ENCODE measurements at regions not wholly inside any gene's neighbourhood (a gene's known extent, or its start where the extent isn't known, plus 50 kb on each side); places are given as distances from the start of the nearest gene placed in this dataset.
"Not testable (repeated sequence)": the region's sequence is repeated elsewhere in the genome, so short reads cannot be mapped to it uniquely, and the experiment has no call there.

DNA sequence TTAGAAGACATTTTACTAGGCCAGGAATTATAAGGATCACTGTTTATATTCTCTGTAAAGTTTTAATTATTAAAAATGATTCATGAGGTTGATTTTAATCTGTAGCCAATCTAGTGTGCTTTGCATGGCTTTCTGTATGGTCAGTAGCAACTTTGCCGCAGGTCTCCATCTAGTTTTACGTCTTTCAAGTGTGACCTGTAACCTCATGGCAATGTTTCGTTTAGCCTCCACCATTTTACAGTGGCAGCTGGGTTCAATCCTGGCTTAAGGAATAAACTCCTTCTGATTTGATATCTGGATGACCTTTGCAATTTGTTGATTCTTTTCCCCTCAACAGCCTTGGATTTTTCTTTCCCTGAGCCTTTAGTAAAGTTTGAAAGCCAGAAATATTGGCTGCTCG is 434.5 kb upstream of the CDH9 start:
- TF ChIP-seq ZNF274 (IDR thresholded peaks at IDR 0.05; ENCODE audit: low read depth, low read length): no peak
- peak overlapping the region; percentile 78 for H3K4me3 ChIP-seq (ENCODE audit: low read length)

DNA sequence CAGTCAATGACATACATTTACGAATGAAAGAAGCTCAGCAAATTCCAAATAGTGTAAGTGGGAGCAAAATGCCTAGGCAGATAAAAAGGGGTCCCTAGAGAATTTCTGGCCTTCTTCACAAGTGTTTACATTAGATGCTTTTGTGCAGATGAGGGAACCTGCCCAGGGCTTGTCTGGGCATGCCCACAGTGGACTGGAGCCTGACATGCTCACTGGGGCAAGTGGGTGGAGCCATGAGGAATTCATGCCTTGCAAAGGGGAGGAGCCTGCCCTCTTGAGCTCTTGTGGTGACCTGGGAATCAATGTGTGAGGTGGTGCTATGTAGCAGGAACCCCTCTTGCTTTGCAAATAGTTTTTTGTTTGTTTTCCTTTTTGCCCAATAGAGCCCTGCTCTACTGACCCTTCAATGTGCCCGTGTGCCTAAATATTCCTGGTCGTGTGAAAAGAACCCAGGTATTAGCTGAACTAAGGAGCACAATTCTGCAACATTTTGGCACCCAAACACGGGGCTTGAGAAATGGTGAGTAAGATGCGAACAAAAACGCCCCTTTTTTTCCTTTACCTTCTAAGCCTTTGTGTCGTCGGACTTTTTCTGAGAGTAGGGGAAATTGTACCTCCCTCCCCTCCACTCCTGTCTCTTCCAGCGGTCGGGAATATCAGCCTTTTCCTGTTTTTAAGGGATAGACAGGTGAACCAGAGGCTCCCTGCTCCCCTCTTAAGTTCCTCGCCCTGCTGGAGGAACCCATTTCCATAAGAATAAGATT is 433.8 kb upstream of the CDH9 start:
- peak overlapping the region; percentile 78 for H3K4me3 ChIP-seq (ENCODE audit: low read length)
- TF ChIP-seq ZNF274 (IDR thresholded peaks at IDR 0.05; ENCODE audit: low read depth, low read length): no peak

DNA sequence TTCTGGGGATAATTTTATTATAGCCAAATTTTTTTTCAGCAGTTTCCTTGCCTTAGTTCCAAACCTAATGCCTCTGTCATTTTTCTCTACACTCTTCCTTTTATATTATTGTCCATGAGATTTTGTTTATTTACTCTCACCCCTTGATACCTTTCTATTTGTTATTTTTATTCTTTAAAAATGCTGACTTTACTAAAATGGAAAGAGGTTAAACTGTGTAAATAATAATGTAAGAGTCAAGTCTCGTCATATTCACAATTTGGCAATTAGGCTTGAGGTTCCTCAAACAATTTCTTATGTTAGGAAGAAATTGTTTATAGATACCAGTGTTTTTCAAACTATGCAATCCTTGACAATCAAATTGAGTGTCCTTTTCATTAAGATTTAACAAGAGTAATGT is 428.6 kb upstream of the CDH9 start:
- no peak for TF ChIP-seq ZNF274 (IDR thresholded peaks at IDR 0.05; ENCODE audit: low read depth, low read length)
- H3K4me3 ChIP-seq (ENCODE audit: low read length): no peak overlapping the region

DNA sequence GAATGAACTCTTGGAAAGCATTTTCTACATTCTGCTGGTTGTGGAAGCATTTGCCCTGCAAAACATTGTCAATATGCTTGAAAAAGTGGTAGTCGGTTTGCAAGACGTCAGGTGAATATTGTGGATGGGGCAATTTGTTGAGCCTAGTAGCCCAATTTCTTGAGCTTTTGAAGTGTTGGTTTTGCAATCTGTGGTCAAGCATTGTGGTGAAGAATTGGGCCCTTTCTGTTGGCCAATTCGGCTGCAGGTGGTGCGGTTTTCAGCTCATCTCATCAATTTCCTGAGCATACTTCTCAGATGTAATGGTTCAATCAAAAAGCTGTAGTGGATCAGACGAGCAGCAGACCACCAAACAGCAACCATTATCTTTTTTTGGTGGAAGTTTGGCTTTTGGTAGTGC is 426.8 kb upstream of the CDH9 start:
- H3K4me3 ChIP-seq (ENCODE audit: low read length): no peak overlapping the region
- no peak for TF ChIP-seq ZNF274 (IDR thresholded peaks at IDR 0.05; ENCODE audit: low read depth, low read length)

DNA sequence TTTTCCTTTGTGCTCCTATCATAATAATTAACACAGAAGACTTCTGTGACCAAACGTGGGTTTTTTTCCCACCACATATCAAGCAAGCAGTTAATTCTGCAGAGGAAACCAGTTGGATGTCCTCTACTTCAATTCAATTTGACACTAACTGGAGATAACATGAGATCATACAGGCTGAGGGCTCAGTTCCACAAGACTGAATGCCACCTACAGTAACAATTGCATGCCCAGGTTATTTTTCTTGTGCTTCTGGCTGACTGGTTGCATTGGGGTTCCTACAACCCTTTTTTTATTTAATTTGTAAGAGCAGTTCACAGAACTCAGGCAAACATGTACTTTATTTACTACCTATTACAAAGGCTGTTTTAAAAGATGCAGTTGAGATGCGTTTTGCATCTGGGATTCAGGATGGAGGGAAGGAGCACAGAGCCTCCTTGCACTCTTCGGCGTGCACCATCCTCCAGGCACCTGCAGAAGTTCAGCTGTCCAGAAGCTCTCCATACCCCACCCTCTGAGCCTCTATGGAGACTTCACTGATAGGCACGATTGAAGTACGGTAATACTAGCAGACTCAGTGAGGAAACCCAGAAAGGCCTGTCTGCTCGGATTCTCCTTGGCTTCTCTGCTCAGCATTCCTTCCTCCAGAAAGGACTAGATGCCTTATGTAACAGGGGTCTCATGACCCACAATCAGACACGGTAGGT is 425.2 kb upstream of the CDH9 start:
- TF ChIP-seq ZNF274 (IDR thresholded peaks at IDR 0.05; ENCODE audit: low read depth, low read length): no peak
- H3K4me3 ChIP-seq (ENCODE audit: low read length): no peak overlapping the region

DNA sequence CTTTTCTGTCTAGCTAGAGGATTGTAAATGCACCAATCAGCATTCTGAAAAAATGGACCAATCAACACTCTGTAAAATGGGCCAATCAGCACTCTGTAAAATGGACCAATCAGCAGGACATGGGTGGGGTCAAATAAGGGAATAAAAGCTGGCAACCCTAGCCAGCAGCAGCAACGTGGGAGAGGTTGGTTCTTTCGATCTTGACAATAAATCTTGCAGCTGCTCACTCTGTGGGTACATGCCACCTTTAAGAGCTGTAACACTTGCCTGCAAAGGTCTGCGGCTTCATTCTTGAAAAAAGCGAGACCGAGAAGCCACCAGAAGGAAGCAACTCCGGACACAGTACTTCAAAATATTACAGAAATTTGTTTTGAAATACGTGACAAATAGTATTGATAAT is 424.6 kb upstream of the CDH9 start:
- no peak overlapping the region for H3K4me3 ChIP-seq (ENCODE audit: low read length)
- TF ChIP-seq ZNF274 (IDR thresholded peaks at IDR 0.05; ENCODE audit: low read depth, low read length): no peak

DNA sequence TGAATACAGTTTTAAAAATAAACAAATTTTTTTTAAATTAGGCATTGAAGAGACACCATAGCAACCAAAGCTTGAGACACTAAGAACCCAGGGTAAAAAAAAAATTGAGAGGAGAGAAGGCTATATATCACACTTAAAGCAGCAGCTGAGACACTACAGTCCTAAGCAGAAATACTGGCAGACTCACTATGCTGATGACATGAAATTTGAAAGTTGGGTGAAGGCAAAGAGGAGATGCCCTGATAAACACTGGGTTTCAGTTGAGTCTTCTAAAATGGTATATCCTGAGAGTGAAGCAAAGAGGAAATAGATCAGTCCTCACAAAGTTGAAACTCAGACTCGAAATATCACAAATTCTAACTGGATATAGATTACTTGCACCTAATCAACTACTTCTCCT is 419.9 kb upstream of the CDH9 start:
- H3K4me3 ChIP-seq (ENCODE audit: low read length): no peak overlapping the region
- TF ChIP-seq ZNF274 (IDR thresholded peaks at IDR 0.05; ENCODE audit: low read depth, low read length): no peak

DNA sequence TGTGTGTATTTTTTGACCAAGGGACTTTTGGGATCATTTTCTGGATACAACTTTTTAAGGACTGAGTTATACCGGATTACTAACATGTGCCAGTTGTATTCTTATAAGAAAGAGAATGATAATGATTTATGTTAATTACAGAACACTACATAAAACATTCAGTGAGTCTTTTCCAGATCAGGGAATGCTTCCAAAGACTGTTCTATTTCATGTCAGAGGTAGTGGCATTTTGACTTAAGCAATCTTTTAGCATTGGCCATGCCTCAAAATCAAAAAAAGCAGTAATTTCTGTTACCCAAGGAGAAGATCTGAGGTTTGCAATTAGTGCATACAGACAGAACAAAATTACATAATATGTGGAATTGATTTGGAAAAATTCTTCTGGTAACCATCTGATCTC is 413.0 kb upstream of the CDH9 start:
- no peak overlapping the region for H3K4me3 ChIP-seq (ENCODE audit: low read length)
- TF ChIP-seq ZNF274 (IDR thresholded peaks at IDR 0.05; ENCODE audit: low read depth, low read length): no peak

DNA sequence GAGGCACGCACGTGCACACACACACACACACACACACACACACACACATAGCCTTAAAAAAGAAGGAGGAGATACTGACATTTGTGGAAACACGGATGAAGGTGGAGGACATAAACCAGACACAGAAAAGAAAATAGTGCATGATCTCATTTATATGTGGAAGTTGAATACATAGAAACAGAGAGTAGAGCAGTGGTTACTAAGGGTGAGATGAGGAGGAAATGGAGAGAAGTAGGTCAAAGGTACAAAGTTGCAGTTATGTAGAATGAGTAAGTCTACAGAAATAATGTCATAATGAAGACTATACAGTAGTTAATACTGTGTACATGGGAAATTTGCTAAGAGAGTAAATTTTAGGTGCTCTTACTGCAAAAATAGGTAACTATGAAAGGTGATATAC is 412.2 kb upstream of the CDH9 start:
- TF ChIP-seq ZNF274 (IDR thresholded peaks at IDR 0.05; ENCODE audit: low read depth, low read length): no peak
- H3K4me3 ChIP-seq (ENCODE audit: low read length): no peak overlapping the region

DNA sequence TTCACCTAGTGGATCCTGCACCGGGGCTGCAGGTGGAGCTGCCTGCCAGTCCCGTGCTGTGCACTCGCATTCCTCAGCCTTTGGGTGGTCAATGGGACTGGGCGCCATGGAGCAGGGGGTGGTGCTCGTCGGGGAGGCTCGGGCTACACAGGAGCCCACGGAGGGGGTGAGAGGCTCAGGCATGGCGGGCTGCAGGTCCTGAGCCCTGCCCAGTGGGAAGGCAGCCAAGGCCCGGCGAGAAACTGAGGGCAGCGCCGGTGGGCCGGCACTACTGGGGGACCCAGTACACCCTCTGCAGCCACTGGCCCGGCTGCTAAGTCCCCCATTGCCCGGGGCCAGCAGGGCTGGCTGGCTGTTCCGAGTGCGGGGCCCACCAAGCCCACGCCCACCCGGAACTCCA is 401.0 kb upstream of the CDH9 start:
- H3K4me3 ChIP-seq (ENCODE audit: low read length): not testable (repeated sequence)

DNA sequence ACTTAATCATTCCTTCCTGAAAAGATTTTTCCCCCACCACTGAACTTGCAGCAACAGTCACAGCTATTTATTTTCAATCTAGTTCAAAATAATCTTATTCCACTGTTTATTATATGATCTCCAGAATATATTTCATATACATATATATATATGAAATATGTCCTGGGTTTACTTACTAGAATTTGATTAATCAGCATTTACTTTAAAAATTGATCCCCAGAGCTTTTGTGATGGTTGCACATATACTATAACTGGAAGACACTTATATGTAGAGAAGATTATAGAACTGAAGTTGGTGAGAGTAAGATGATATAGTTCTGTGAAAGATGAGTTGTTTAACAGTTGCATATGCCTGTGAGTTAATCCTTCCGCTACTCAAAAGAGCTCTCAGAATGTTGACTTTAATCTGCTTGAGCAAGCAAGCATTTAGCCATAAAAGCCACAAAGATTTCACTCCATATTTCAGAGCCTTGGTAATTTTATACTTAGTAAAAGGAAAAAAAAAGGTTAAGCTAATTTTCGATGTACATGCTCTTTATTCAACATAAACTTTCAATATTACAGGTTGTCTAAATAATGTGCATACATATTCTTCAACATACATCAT is 399.3 kb upstream of the CDH9 start:
- H3K4me3 ChIP-seq (ENCODE audit: low read length): no peak overlapping the region
- TF ChIP-seq ZNF274 (IDR thresholded peaks at IDR 0.05; ENCODE audit: low read depth, low read length): no peak

DNA sequence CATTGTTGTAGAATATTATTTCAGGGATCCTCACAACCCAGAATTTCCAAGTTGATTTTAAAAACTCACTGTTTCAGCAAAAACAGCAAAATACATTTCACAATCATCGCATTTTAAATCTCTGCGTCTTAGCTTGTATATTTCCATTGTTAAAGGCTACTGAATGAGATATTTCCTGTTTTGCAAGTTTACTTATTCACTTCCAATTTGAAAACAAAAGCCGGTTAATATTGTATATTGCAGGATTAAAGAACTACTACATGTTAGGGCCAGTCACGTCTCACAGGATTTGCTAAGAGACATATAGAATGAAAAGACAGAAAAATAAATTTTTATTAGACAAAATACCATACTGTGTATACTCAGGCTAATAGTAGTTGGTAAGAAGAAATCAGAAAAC is 395.9 kb upstream of the CDH9 start:
- TF ChIP-seq ZNF274 (IDR thresholded peaks at IDR 0.05; ENCODE audit: low read depth, low read length): no peak
- no peak overlapping the region for H3K4me3 ChIP-seq (ENCODE audit: low read length)

DNA sequence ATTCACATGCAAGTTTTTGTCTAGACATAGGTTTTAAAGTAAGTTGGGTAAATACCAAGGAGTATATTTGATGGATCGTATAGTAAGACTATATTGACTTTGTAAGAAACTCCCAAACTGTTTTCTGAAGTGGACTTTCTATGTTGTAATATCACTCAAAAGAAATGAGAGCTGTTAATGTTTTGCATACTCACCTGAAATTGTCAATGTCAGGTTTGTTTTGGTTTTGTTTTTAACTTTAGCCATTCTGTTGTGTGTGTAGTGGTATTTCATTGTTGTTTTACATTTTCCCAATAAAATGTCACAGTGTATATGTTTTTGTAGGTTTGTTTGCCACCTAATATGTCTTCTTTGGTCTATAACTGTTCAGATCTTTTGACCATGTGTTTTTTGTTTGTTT is 375.7 kb upstream of the CDH9 start:
- no peak overlapping the region for H3K4me3 ChIP-seq (ENCODE audit: low read length)
- TF ChIP-seq ZNF274 (IDR thresholded peaks at IDR 0.05; ENCODE audit: low read depth, low read length): no peak

DNA sequence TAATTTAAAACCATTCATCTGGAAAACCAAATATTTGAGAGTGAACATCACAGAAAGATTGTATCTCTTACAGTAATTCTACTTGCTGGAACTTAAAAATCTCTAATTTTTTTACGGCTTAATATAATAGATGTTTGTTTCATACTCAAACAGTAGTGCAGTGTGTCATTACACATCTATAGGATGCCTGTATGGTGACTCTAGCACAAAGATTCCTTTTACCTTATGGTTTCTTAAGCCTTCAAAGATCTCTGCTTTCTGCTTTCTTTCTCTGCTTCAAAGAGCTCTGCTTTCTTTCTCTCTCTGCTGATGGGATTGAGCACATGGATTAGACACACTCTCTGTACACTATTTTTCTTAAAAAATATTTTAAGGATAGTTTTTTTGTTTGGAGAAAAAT is 374.0 kb upstream of the CDH9 start:
- TF ChIP-seq ZNF274 (IDR thresholded peaks at IDR 0.05; ENCODE audit: low read depth, low read length): no peak
- no peak overlapping the region for H3K4me3 ChIP-seq (ENCODE audit: low read length)

DNA sequence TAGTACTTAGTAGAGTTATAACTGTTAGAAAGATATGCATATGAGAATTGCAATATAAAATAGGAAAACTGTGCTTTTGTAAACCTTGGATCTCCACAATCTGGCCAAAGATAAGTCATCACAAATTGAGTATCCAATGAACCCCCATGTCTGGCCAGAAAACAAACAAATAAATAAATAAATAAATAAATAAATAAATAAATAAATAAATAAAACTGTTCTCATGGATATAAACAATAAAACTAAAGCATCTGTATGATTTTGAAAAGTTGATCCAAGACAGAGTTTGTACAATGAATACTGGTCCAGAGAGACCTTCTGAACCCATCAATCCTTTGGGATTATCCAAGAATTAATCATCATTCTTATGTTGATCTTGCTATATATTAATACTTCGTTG is 367.6 kb upstream of the CDH9 start:
- H3K4me3 ChIP-seq (ENCODE audit: low read length): no peak overlapping the region
- TF ChIP-seq ZNF274 (IDR thresholded peaks at IDR 0.05; ENCODE audit: low read depth, low read length): no peak
